Smooth muscle cell (in vitro differentiated cells): ENCODE measurements at regions not wholly inside any gene's neighbourhood (a gene's known extent, or its start where the extent isn't known, plus 50 kb on each side); places are given as distances from the start of the nearest gene placed in this dataset.
"Not testable (repeated sequence)": the region's sequence is repeated elsewhere in the genome, so short reads cannot be mapped to it uniquely, and the experiment has no call there.

Experiments
- DNase-seq: peaks from one replicate; lab custom pipeline; 2025; ENCODE audit not compliant: unreplicated experiment; lab: John Stamatoyannopoulos, UW
- H2AFZ ChIP-seq: fragments of 200-600 bp; sonication (generic); 2 replicates; pipeline ENCODE4 v1.6.0; 2016; ENCODE audit warnings: antibody characterized with exemption, low read depth, mild to moderate bottlenecking
- H3F3A ChIP-seq: fragments of 200-600 bp; sonication (generic); 2 replicates; pipeline ENCODE4 v1.6.0; 2017; ENCODE audit warnings: antibody characterized with exemption, low read depth
- H3K27ac ChIP-seq: fragments of 200-600 bp; sonication (generic); 2 replicates; pipeline ENCODE4 v1.5.1; 2016; ENCODE audit warnings: low read depth, mild to moderate bottlenecking
- H3K27me3 ChIP-seq: fragments of 200-600 bp; sonication (generic); 2 replicates; pipeline ENCODE4 v1.6.1; 2016; ENCODE audit warnings: low read depth, mild to moderate bottlenecking
- H3K36me3 ChIP-seq: fragments of 200-600 bp; sonication (generic); 2 replicates; pipeline ENCODE4 v1.5.1; 2016; ENCODE audit warnings: low read depth
- H3K4me1 ChIP-seq: fragments of 200-600 bp; sonication (generic); 2 replicates; pipeline ENCODE4 v1.5.1; 2016; ENCODE audit warnings: low read depth
- H3K4me2 ChIP-seq: fragments of 200-600 bp; sonication (generic); 2 replicates; pipeline ENCODE4 v1.6.0; 2016; ENCODE audit warnings: mild to moderate bottlenecking
- H3K4me3 ChIP-seq: fragments of 200-600 bp; sonication (generic); 2 replicates; pipeline ENCODE4 v1.5.1; 2016; ENCODE audit warnings: mild to moderate bottlenecking
- H3K79me2 ChIP-seq: fragments of 200-600 bp; sonication (generic); 2 replicates; pipeline ENCODE4 v1.6.0; 2016; ENCODE audit warnings: low read depth, mild to moderate bottlenecking
- H3K9ac ChIP-seq: fragments of 200-600 bp; sonication (generic); 2 replicates; pipeline ENCODE4 v1.6.0; 2016; ENCODE audit warnings: low read depth
- H3K9me3 ChIP-seq: fragments of 200-600 bp; sonication (generic); replicated peaks from 2 replicates; pipeline ENCODE4 v1.5.1; 2016; ENCODE audit warnings: low read depth
- H4K20me1 ChIP-seq: fragments of 200-600 bp; sonication (generic); 2 replicates; pipeline ENCODE4 v1.6.0; 2016; ENCODE audit warnings: low read depth
- CTCF ChIP-seq: fragments of 200-600 bp; sonication (generic); IDR thresholded peaks from 2 replicates; pipeline ENCODE4 v1.5.1; 2017; ENCODE audit warnings: borderline replicate concordance, mild to moderate bottlenecking, antibody characterized with exemption; ENCODE audit not compliant: insufficient read depth, poor library complexity, severe bottlenecking
- WGBS: methylation state at CpG from one replicate; pipeline ENCODE4 v1.1.7; 2016; ENCODE audit warnings: low lambda C conversion rate; 5-methylcytosine and 5-hydroxymethylcytosine counted together

GRCh38 chr10:3566627-3567026 is 218.4 kb downstream of the KLF6 start:
- 94% methylated on average over 1 of the region's 1 CpG for WGBS
- no peak overlapping the region for H3K4me2 ChIP-seq
- peaks cover 8% of the 10 kb centered on the region for H3K4me1 ChIP-seq
- no peaks in the 10 kb centered on the region for H3K36me3 ChIP-seq
- no peaks in the 10 kb centered on the region for H3K27me3 ChIP-seq
- no peaks in the 10 kb centered on the region for H3K79me2 ChIP-seq
- H3K9ac ChIP-seq, result no peak overlapping the region
- no peak for TF ChIP-seq CTCF
- DNase-seq, result no peak
- H2AFZ ChIP-seq, result no peak overlapping the region
- no peaks in the 10 kb centered on the region for H4K20me1 ChIP-seq
- no peak overlapping the region for H3K27ac ChIP-seq
- no peaks in the 10 kb centered on the region for H3K9me3 ChIP-seq
- H3F3A ChIP-seq, result no peaks in the 10 kb centered on the region
- H3K4me3 ChIP-seq, result no peak overlapping the region

- no peak overlapping the region for H3K9ac ChIP-seq
- no peak for DNase-seq
- no peak for TF ChIP-seq CTCF
- WGBS, result 91% methylated on average over 7 of the region's 7 CpGs
- H3K36me3 ChIP-seq, result no peaks in the 10 kb centered on the region
- no peak overlapping the region for H2AFZ ChIP-seq
- no peaks in the 10 kb centered on the region for H3K4me1 ChIP-seq
- no peaks in the 10 kb centered on the region for H3F3A ChIP-seq
- H3K79me2 ChIP-seq, result no peaks in the 10 kb centered on the region
- no peak overlapping the region for H3K27ac ChIP-seq
- H3K4me3 ChIP-seq, result no peak overlapping the region
- no peak overlapping the region for H3K4me2 ChIP-seq
- no peaks in the 10 kb centered on the region for H3K27me3 ChIP-seq
- H3K9me3 ChIP-seq, result no peaks in the 10 kb centered on the region
- H4K20me1 ChIP-seq, result no peaks in the 10 kb centered on the region
These were observed 220.5 kb downstream of the KLF6 start for GRCh38 chr10:3564346-3565002.

DNA sequence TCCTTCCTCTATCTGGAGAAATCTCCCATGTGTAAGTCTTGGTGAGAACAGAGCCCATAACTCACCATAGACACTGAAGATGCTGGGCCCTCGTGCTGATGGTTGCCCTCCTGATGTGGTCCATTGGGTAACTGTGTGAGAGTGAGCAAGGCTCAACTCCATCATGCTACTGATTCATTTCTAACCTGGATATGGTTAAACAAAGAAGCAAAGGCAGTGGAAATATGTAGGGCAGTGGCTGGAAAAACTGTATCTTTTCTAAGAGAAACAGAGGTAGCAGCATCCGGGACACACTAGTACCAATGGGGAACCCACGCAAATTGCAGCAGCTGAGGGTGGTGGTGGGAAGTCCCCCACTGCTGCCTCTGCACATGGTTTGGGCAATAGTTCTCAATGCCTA is 221.7 kb downstream of the KLF6 start:
- Histone ChIP-seq H3K79me2 (no peaks in the 10 kb centered on the region), H3K4me3 (no peak overlapping the region), H3K36me3 (no peaks in the 10 kb centered on the region), H3K4me1 (no peaks in the 10 kb centered on the region), H4K20me1 (no peaks in the 10 kb centered on the region), H3K9ac (no peak overlapping the region), H3K27me3 (no peaks in the 10 kb centered on the region), H3K9me3 (no peaks in the 10 kb centered on the region), H3K27ac (no peak overlapping the region), H3F3A (no peaks in the 10 kb centered on the region), H3K4me2 (no peak overlapping the region), H2AFZ (no peak overlapping the region)
- DNase-seq, result no peak
- no peak for TF ChIP-seq CTCF
- 94% methylated on average over 3 of the region's 3 CpGs for WGBS

DNA sequence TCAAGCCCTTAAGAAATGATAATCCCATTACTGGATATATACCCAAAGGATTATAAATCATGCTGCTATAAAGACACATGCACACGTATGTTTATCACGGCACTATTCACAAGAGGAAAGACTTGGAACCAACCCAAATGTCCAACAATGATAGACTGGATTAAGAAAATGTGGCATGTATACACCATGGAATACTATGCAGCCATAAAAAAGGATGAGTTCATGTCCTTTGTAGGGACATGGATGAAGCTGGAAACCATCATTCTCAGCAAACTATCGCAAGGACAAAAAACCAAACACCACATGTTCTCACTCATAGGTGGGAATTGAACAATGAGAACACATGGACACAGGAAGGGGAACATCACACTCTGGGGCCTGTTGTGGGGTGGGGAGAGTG is 224.4 kb downstream of the KLF6 start:
- H3K4me3 ChIP-seq, H2AFZ ChIP-seq, H3K9ac ChIP-seq, H3K4me2 ChIP-seq, H3F3A ChIP-seq, H3K36me3 ChIP-seq, H3K27ac ChIP-seq, DNase-seq, H3K4me1 ChIP-seq, H3K79me2 ChIP-seq, H3K9me3 ChIP-seq, H4K20me1 ChIP-seq, H3K27me3 ChIP-seq: not testable (repeated sequence)
- whole genome bisulfite sequencing, result 96% methylated on average over 2 of the region's 3 CpGs
